ENCODE measurements at regions not wholly inside any gene's neighbourhood (a gene's known extent, or its start where the extent isn't known, plus 50 kb on each side); places are given as distances from the start of the nearest gene placed in this dataset.
A peak's percentile ranks its signal among the peaks of the same experiment; 100 is the strongest.

GRCh38 chr2:853203-853870 lies 97.3 kb upstream of the SNTG2 start:
- Histone ChIP-seq H2AK5ac (ENCODE audit: low read depth, low read length) (no peak overlapping the region), H4K5ac (ENCODE audit: insufficient read length, low read depth, low read length) (no peak overlapping the region), H2AFZ (ENCODE audit: low read length) (no peak overlapping the region), H3K23ac (ENCODE audit: insufficient read length) (no peak overlapping the region), H2BK15ac (ENCODE audit: low read length) (no peak overlapping the region), H2BK5ac (ENCODE audit: low read depth, low read length) (no peak overlapping the region), H3K4ac (replicated peaks; ENCODE audit: insufficient read length, low read depth, low read length) (no peak overlapping the region), H3K4me1 (replicated peaks in 1 of 4; ENCODE audit: control insufficient read depth in 3 of 4, insufficient read depth in 4 of 4, low read length in 3 of 4) (no peaks in the 10 kb centered on the region), H2BK20ac (ENCODE audit: low read length) (peak overlapping the region; percentile 26; the same call in 1 of the 2 replicates), H3K4me2 (ENCODE audit: insufficient read depth in 1 of 2, low read depth in 2 of 2, low read length in 2 of 2) (no peak overlapping the region), H3K79me2 (ENCODE audit: control insufficient read depth in 1 of 2, insufficient read depth in 2 of 2, low read length in 2 of 2) (no peaks in the 10 kb centered on the region), H3K14ac (ENCODE audit: insufficient read length) (no peak overlapping the region), H3K79me1 (ENCODE audit: low read depth, low read length) (no peaks in the 10 kb centered on the region; the same call in 1 of the 2 replicates), H2BK12ac (ENCODE audit: low read depth, low read length) (0 out of 2 replicates have a peak overlapping the region, but pooled peaks have one; percentile 6), H3K9me3 (ENCODE audit: insufficient read depth in 2 of 2, low read depth in 1 of 2, low read length in 1 of 2) (no peaks in the 10 kb centered on the region; a peak in 1 of 4 replicates), H3K27ac (ENCODE audit: low read depth, low read length) (no peak overlapping the region), H3K36me3 (ENCODE audit: control insufficient read depth in 2 of 4, insufficient read depth in 4 of 4, low read length in 3 of 4) (no peaks in the 10 kb centered on the region), H3K9ac (replicated peaks in 1 of 4; ENCODE audit: extremely low read depth in 1 of 4, low read depth in 3 of 4, low read length in 3 of 4) (no peak overlapping the region), H2BK120ac (replicated peaks; ENCODE audit: low read depth, low read length) (no peak overlapping the region), H3K23me2 (ENCODE audit: low read depth, low read length) (0 out of 2 replicates have a peak, but pooled peaks cover 4% of the 10 kb centered on the region), H3K27me3 (replicated peaks in 1 of 4; ENCODE audit: control insufficient read depth in 3 of 4, extremely low read depth in 1 of 4, insufficient read depth in 3 of 4, low read length in 3 of 4) (peaks cover 0 to 3% (median under 1%) of the 10 kb centered on the region in 4 experiments; a peak in 2 of 7 replicates), H3K18ac (ENCODE audit: extremely low read depth, low read length) (no peak overlapping the region), H4K20me1 (replicated peaks in 1 of 2; ENCODE audit: control insufficient read depth in 1 of 2, insufficient read depth in 2 of 2, low read length in 2 of 2) (peaks cover 0 to 2% of the 10 kb centered on the region in 2 experiments), H4K91ac (replicated peaks; ENCODE audit: insufficient read length, low read length) (no peak overlapping the region), H3K4me3 (ENCODE audit: extremely low read depth in 1 of 4, insufficient read depth in 2 of 4, low read depth in 3 of 4, low read length in 4 of 4) (no peak overlapping the region), H4K8ac (ENCODE audit: extremely low read depth, insufficient read depth, low read length) (no peak overlapping the region), H3K56ac (replicated peaks; ENCODE audit: insufficient read length, low read depth, low read length) (no peak overlapping the region)
- WGBS, 2 experiments (ENCODE audit: extremely low coverage in 1 of 2, insufficient coverage in 1 of 2, insufficient read length in 1 of 2, insufficient replicate concordance in 2 of 2, low coverage in 1 of 2, low lambda C conversion rate in 2 of 2, missing lambda C conversion rate in 1 of 2) = 91% methylated on average over 19 of the region's 19 CpGs; no CpG with 5 or more reads in 1 of the 2 experiments
- no peak for DNase-seq (ENCODE audit: low read depth in 1 of 2, low spot score in 2 of 2)
- TF ChIP-seq ATF2 (IDR thresholded peaks at IDR 0.05; ENCODE audit: low read length) = no peak
- ChIA-PET CTCF (ENCODE audit: partially characterized antibody) (interaction anchor here (1.0 to 6.7 kb wide), 12 partner anchors 20 to 691 kb away, joined by 3 to 41 read pairs (median 3); no protein-coding TSS in a partner anchor), POLR2A (ENCODE audit: partially characterized antibody) (no interaction called here)
- FAIRE-seq = no peak
